WERI-Rb-1 (cell line): ENCODE measurements at regions not wholly inside any gene's neighbourhood (a gene's known extent, or its start where the extent isn't known, plus 50 kb on each side); places are given as distances from the start of the nearest gene placed in this dataset.

Experiments used
- DNase-seq: peaks from one replicate; pipeline ENCODE4 v3.0.0-alpha.2; 2020
- H3K27ac ChIP-seq: fragments of 250-450 bp; sonication (Bioruptor Pico); 2 replicates; pipeline ENCODE4 v1.5.1; 2020; ENCODE audit warnings: mild to moderate bottlenecking, moderate library complexity
- H3K27me3 ChIP-seq: fragments of 250-450 bp; sonication (Bioruptor Pico); 2 replicates; pipeline ENCODE4 v1.5.1; 2021; ENCODE audit warnings: mild to moderate bottlenecking, low read depth, moderate library complexity; ENCODE audit not compliant: insufficient read depth, severe bottlenecking
- H3K36me3 ChIP-seq: fragments of 250-450 bp; sonication (Bioruptor Pico); 2 replicates; pipeline ENCODE4 v1.5.1; 2020; ENCODE audit warnings: mild to moderate bottlenecking, moderate library complexity
- H3K4me3 ChIP-seq: 2 replicates; pipeline ENCODE4 v1.5.1; 2011; ENCODE audit warnings: low read depth, mild to moderate bottlenecking, control low read depth, low read length
- H3K9me3 ChIP-seq: fragments of 250-450 bp; sonication (Bioruptor Pico); 2 replicates; pipeline ENCODE4 v1.5.1; 2021; ENCODE audit warnings: mild to moderate bottlenecking, moderate library complexity; ENCODE audit not compliant: severe bottlenecking
- CTCF ChIP-seq: IDR thresholded peaks from 2 replicates; pipeline ENCODE4 v1.5.1; 2011; ENCODE audit warnings: low read depth, mild to moderate bottlenecking, control low read depth, inconsistent platforms, low read length

DNA sequence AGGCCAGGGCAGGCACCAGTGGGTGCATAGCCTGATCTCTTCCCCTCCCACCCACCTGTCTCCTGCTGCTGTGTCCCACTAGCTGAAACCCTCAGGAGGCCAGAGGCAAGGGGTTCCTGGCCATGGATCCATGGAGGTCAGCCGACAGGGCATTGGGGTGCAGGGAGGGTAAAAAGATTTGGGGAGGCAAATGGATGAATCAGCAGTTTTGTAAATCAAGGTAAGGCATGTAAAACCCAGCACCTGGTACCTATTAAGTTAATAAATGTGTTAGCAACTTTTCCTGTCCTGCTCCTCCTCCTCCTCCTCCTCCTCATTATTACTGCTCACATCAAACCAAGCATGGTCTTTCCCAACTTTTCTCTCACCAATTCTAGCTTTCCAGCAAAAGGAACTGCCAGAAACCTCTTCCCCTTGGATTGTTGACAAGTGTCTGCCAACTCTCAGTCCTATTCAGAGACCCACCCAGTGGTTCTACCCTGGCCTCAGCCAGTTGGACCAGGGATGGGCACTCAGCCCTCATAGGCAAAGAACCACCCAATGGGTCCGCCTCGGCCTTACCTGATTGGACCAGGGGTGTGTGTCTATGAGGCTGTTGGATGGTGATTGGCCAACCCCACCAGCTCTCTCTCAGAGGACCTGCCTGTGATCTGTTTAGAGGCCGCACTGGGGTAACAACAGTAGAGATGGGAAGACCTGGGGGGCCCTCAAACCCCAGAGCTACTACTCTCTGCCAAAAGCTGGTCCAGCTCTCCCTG, 155.7 kb upstream of the GSC start:
- no peak overlapping the region for H3K27ac ChIP-seq
- no peaks in the 10 kb centered on the region for H3K27me3 ChIP-seq
- TF ChIP-seq CTCF: no peak
- no peak overlapping the region for H3K4me3 ChIP-seq
- H3K9me3 ChIP-seq: no peaks in the 10 kb centered on the region
- H3K36me3 ChIP-seq: no peaks in the 10 kb centered on the region
- DNase-seq: no peak

- Histone ChIP-seq H3K27ac (no peak overlapping the region), H3K9me3 (no peaks in the 10 kb centered on the region), H3K27me3 (no peaks in the 10 kb centered on the region), H3K36me3 (no peaks in the 10 kb centered on the region), H3K4me3 (no peak overlapping the region)
- no peak for DNase-seq
- TF ChIP-seq CTCF: no peak
Observed at GRCh38 chr14:94924189-94924588, 154.3 kb upstream of the GSC start.

DNA sequence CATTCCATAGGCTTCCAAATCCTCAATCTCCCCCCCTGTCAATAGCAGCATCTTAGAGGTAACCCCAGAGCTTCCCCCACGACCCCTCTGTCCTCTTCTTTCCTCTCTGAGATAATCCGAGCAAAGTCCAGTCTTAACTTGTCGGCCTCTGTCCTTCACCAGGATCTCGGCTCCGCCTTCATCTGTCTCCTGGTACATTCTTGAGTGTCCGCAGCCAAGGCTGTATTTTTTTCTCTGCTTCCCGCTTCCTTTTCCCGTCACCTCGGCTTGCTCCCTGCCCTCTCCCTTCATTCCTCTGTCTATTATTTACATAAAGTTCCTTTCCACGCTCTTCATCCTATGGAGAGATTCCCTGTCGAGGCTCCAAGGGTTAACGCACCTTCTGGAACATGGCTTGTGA, 153.9 kb upstream of the GSC start:
- H3K36me3 ChIP-seq: no peaks in the 10 kb centered on the region
- no peak overlapping the region for H3K4me3 ChIP-seq
- DNase-seq: no peak
- H3K27ac ChIP-seq: no peak overlapping the region
- H3K27me3 ChIP-seq: no peaks in the 10 kb centered on the region
- TF ChIP-seq CTCF: no peak
- no peaks in the 10 kb centered on the region for H3K9me3 ChIP-seq

DNA sequence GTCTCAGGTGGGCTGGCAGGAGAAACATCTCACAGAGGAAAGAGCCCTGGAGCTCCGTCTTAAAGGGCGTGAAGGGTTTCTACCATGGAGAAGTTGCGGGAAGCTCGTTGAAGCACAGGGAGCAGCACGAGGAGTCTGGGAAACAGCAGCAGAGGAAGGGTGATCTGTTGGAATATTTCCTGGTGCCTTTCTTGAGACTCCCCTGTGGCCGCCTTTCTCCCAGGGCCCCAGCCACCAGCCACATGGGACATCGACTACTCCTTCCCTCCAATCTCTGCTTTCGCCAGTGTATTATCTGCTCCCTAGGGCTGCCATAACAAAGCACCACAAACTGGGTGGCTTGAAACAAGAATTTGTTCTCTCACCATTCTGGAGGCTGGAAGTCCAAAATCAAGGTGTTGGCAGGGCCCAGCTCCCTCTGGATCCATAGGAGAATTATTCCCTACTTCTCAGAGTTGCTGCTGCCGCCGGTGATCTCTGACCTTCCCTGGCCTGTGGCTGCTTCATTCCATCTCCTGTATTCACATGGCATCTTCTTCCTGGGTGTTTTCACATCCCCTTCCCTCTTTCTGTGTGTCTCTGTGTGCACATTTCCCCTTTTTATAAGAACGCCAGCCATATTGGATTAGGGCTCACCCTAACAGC, 152.8 kb upstream of the GSC start:
- Histone ChIP-seq H3K27me3 (no peaks in the 10 kb centered on the region), H3K9me3 (no peaks in the 10 kb centered on the region), H3K36me3 (no peaks in the 10 kb centered on the region), H3K27ac (no peak overlapping the region), H3K4me3 (no peak overlapping the region)
- DNase-seq: no peak
- no peak for TF ChIP-seq CTCF

- no peaks in the 10 kb centered on the region for H3K27me3 ChIP-seq
Observed at GRCh38 chr14:94921882-94922585, 152.1 kb upstream of the GSC start.

More at GRCh38 chr14:94921882-94922585, 152.1 kb upstream of the GSC start:
- no peak overlapping the region for H3K27ac ChIP-seq
- DNase-seq: no peak
- TF ChIP-seq CTCF: no peak
- H3K36me3 ChIP-seq: no peaks in the 10 kb centered on the region
- H3K9me3 ChIP-seq: no peaks in the 10 kb centered on the region
- no peak overlapping the region for H3K4me3 ChIP-seq
